Uterus (tissue), 3 donors: ENCODE measurements at regions not wholly inside any gene's neighbourhood (a gene's known extent, or its start where the extent isn't known, plus 50 kb on each side); places are given as distances from the start of the nearest gene placed in this dataset.

Experiments
- DNase-seq, 2 donors: peaks; one replicate each; pipeline ENCODE4 v3.0.0-alpha.2; 2019 to 2020
- H3K27ac ChIP-seq, 2 donors: fragments of 200-600 bp; sonication (generic); 1 replicate in 1 of 2; 2 replicates in 1 of 2; pipeline ENCODE4 v1.5.1; 2016 to 2018
- H3K27me3 ChIP-seq, 2 donors: fragments of 200-600 bp; sonication (generic); one replicate each; pipeline ENCODE4 v1.5.1; 2018 to 2019; ENCODE audit warnings: control low read depth in 1 of 2
- H3K36me3 ChIP-seq, 2 donors: fragments of 200-600 bp; sonication (generic); one replicate each; pipeline ENCODE4 v1.5.1; 2019; ENCODE audit warnings: control low read depth in 1 of 2
- H3K4me1 ChIP-seq, 2 donors: fragments of 200-600 bp; sonication (generic); one replicate each; pipeline ENCODE4 v1.5.1; 2018 to 2019; ENCODE audit warnings: control low read depth in 1 of 2
- H3K4me3 ChIP-seq, 2 donors: fragments of 200-600 bp; sonication (generic); 1 replicate in 1 of 2; 2 replicates in 1 of 2; pipeline ENCODE4 v1.5.1; 2018 to 2019; ENCODE audit warnings: mild to moderate bottlenecking in 1 of 2
- H3K9me3 ChIP-seq, 2 donors: fragments of 200-600 bp; sonication (generic); one replicate each; pipeline ENCODE4 v1.5.1; 2019; ENCODE audit warnings: control low read depth in 1 of 2
- CTCF ChIP-seq, 4 experiments: fragments of 200-600 bp in 2 of 4; fragments of 450-650 bp in 2 of 4; sonication (generic) in 2 of 4; IDR thresholded peaks; one replicate each; pipeline ENCODE4 v1.5.1; 2016 to 2019; ENCODE audit warnings: antibody characterized with exemption in 4 of 4, mild to moderate bottlenecking in 2 of 4, moderate library complexity in 1 of 4
- POLR2A ChIP-seq, 2 donors: fragments of 450-650 bp; IDR thresholded peaks; one replicate each; pipeline ENCODE4 v1.6.1; 2016; ENCODE audit warnings: antibody characterized with exemption in 2 of 2, mild to moderate bottlenecking in 1 of 2, moderate library complexity in 1 of 2
- intact Hi-C: fragments of 100-400 bp; cut with DNase I; formaldehyde crosslinking; loops from one replicate; pipeline ENCODE4 v1.15.1; 2023; ENCODE audit warnings: low total_unique reads
- donor health status: DM: yes; HTN: yes; CAD: no.

GRCh38 chr20:34175079-34175478 lies 63.0 kb upstream of the EIF2S2 start:
- H3K9me3 ChIP-seq = no peaks in the 10 kb centered on the region

GRCh38 chr20:34175879-34176278 lies 63.8 kb upstream of the EIF2S2 start:
- Histone ChIP-seq H3K4me1 (no peaks in the 10 kb centered on the region), H3K27me3 (no peaks in the 10 kb centered on the region), H3K4me3 (no peak overlapping the region), H3K36me3 (no peaks in the 10 kb centered on the region), H3K9me3 (no peaks in the 10 kb centered on the region), H3K27ac (no peak overlapping the region)
- intact Hi-C loops = no loop called here
- TF ChIP-seq CTCF (IDR thresholded peaks at IDR 0.05) (no peak), POLR2A (IDR thresholded peaks at IDR 0.05) (no peak)
- no peak for DNase-seq

More at GRCh38 chr20:34175079-34175478, 63.0 kb upstream of the EIF2S2 start:
- Histone ChIP-seq H3K4me3 (no peak overlapping the region), H3K27me3 (no peaks in the 10 kb centered on the region), H3K36me3 (no peaks in the 10 kb centered on the region), H3K4me1 (no peaks in the 10 kb centered on the region), H3K27ac (no peak overlapping the region)
- DNase-seq = no peak
- TF ChIP-seq CTCF (IDR thresholded peaks at IDR 0.05) = no peak
- no peak for TF ChIP-seq POLR2A (IDR thresholded peaks at IDR 0.05)
- intact Hi-C loops = no loop called here

GRCh38 chr20:34177052-34177451 lies 64.2 kb upstream of the ASIP start:
- Histone ChIP-seq H3K9me3 (no peaks in the 10 kb centered on the region), H3K4me1 (no peaks in the 10 kb centered on the region), H3K27ac (no peak overlapping the region), H3K36me3 (no peaks in the 10 kb centered on the region), H3K4me3 (no peak overlapping the region), H3K27me3 (no peaks in the 10 kb centered on the region)
- DNase-seq = no peak
- no peak for TF ChIP-seq CTCF (IDR thresholded peaks at IDR 0.05)
- TF ChIP-seq POLR2A (IDR thresholded peaks at IDR 0.05) = no peak
- intact Hi-C loops = no loop called here

GRCh38 chr20:34179637-34180360 lies 61.4 kb upstream of the ASIP start:
- H3K9me3 ChIP-seq = no peaks in the 10 kb centered on the region
- no peaks in the 10 kb centered on the region for H3K36me3 ChIP-seq
- TF ChIP-seq POLR2A (IDR thresholded peaks at IDR 0.05) = no peak
- TF ChIP-seq CTCF (IDR thresholded peaks at IDR 0.05) = no peak
- intact Hi-C loops = no loop called here
- no peak for DNase-seq
- H3K27me3 ChIP-seq = no peaks in the 10 kb centered on the region
- H3K4me3 ChIP-seq = no peak overlapping the region
- no peak overlapping the region for H3K27ac ChIP-seq
- no peaks in the 10 kb centered on the region for H3K4me1 ChIP-seq

- TF ChIP-seq POLR2A (IDR thresholded peaks at IDR 0.05) (no peak), CTCF (IDR thresholded peaks at IDR 0.05) (no peak)
- H3K9me3 ChIP-seq = no peaks in the 10 kb centered on the region
- intact Hi-C loops = no loop called here
- no peak overlapping the region for H3K27ac ChIP-seq
- H3K27me3 ChIP-seq = no peaks in the 10 kb centered on the region
- no peak overlapping the region for H3K4me3 ChIP-seq
- no peaks in the 10 kb centered on the region for H3K4me1 ChIP-seq
- no peak for DNase-seq
- no peaks in the 10 kb centered on the region for H3K36me3 ChIP-seq
Measured at GRCh38 chr20:34180460-34181120, 60.6 kb upstream of the ASIP start.
